ENCODE measurements at regions not wholly inside any gene's neighbourhood (a gene's known extent, or its start where the extent isn't known, plus 50 kb on each side); places are given as distances from the start of the nearest gene placed in this dataset.

DNA sequence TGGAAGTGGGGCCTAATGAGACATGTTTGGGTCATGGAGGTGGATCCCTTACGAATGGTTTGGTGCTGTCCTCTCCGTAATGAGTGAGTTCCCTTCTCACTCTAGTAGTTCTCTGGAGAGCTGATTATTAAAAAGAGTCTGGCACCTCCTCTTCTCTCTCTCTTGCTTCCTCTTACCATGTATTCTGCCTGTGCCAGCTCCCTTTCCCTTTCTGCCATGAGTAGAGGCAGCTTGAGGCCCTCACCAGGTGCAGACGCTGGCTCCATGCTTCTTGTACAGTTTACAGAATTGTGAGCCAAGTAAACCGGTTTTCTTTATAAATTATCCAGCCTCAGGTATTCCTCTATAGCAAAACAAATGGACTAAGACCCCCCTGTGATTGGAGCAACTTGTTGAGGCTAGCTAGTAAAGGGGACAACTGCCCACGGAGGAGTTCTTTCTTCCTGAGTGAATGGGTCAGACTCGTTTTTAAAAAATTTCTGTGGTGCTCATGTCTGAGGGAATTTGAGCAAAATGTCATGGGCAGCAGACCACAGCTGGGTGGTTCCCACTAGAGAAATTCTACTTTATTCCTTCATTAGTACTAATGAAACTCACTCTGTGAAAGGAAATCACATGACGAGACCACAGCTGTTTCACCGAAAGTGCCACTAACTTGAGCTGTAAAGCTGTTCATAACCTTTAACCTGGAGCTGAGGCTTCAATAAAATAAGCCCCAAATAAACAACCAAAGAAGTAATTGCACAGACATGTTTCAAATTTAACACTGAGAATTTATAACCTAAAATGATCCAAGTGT lies 210.0 kb downstream of the NFKBIZ start:
- H2AFZ ChIP-seq (ENCODE audit: low read length): no peak overlapping the region
- no peak overlapping the region for H3K4me3 ChIP-seq (replicated peaks in 1 of 3; ENCODE audit: insufficient read depth in 1 of 3, low read depth in 2 of 3, low read length in 3 of 3)
- intact Hi-C loops (cut with micrococcal nuclease; ENCODE audit: unreplicated experiment): no loop called here
- H3K4me2 ChIP-seq (ENCODE audit: low read depth, low read length): no peak overlapping the region
- H3K27ac ChIP-seq (ENCODE audit: extremely low read length, insufficient read depth, low read length): no peak overlapping the region
- ATAC-seq (no peak), FAIRE-seq (no peak), DNase-seq (ENCODE audit: low spot score) (no peak)
- POLR2A ChIA-PET: no interaction called here
- no peaks in the 10 kb centered on the region for H3K36me3 ChIP-seq (replicated peaks in 1 of 2; ENCODE audit: control insufficient read depth in 1 of 2, insufficient read depth in 2 of 2, low read length in 2 of 2)
- H3K27me3 ChIP-seq (ENCODE audit: control insufficient read depth in 1 of 2, insufficient read depth in 2 of 2, low read length in 2 of 2): 0 out of 5 replicates have a peak, but pooled peaks cover 0 to 5% of the 10 kb centered on the region in 2 experiments
- peaks cover 6% of the 10 kb centered on the region for H3K4me1 ChIP-seq (ENCODE audit: insufficient read depth, low read length)
- H3K9me3 ChIP-seq (ENCODE audit: low read length): no peaks in the 10 kb centered on the region
- no peaks in the 10 kb centered on the region for H3K79me2 ChIP-seq (ENCODE audit: insufficient read depth, low read length)
- no TSS peak for BruUV-seq (replicated peaks)
- TF ChIP-seq ZFP36L1 (CRISPR knock-in tag; IDR thresholded peaks at IDR 0.05) (no peak), ZNF101 (CRISPR knock-in tag; IDR thresholded peaks at IDR 0.05; ENCODE audit: borderline replicate concordance, low read depth) (no peak), POLR2AphosphoS5 (IDR thresholded peaks at IDR 0.05; ENCODE audit: low read depth, low read length) (no peak), ZNF816 (CRISPR knock-in tag; IDR thresholded peaks at IDR 0.05; ENCODE audit: borderline replicate concordance) (no peak), NR2F2 (IDR thresholded peaks at IDR 0.05; ENCODE audit: borderline replicate concordance, low read depth) (no peak), SNAI1 (CRISPR knock-in tag; IDR thresholded peaks at IDR 0.05; ENCODE audit: borderline replicate concordance) (no peak), HNRNPL (IDR thresholded peaks at IDR 0.05; ENCODE audit: low read depth, low read length) (no peak)
- TF ChIP-seq, protein P1, sequence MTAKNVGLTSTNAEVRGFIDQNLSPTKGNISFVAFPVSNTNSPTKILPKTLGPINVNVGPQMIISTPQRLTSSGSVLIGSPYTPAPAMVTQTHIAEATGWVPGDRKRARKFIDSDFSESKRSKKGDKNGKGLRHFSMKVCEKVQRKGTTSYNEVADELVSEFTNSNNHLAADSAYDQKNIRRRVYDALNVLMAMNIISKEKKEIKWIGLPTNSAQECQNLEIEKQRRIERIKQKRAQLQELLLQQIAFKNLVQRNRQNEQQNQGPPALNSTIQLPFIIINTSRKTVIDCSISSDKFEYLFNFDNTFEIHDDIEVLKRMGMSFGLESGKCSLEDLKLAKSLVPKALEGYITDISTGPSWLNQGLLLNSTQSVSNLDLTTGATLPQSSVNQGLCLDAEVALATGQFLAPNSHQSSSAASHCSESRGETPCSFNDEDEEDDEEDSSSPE (CRISPR knock-in tag; IDR thresholded peaks at IDR 0.05): no peak
- TF ChIP-seq, protein P2, sequence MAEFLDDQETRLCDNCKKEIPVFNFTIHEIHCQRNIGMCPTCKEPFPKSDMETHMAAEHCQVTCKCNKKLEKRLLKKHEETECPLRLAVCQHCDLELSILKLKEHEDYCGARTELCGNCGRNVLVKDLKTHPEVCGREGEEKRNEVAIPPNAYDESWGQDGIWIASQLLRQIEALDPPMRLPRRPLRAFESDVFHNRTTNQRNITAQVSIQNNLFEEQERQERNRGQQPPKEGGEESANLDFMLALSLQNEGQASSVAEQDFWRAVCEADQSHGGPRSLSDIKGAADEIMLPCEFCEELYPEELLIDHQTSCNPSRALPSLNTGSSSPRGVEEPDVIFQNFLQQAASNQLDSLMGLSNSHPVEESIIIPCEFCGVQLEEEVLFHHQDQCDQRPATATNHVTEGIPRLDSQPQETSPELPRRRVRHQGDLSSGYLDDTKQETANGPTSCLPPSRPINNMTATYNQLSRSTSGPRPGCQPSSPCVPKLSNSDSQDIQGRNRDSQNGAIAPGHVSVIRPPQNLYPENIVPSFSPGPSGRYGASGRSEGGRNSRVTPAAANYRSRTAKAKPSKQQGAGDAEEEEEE (CRISPR knock-in tag; IDR thresholded peaks at IDR 0.05; ENCODE audit: borderline replicate concordance): no peak
- H4K20me1 ChIP-seq (ENCODE audit: insufficient read depth, low read length): no peaks in the 10 kb centered on the region
- CTCF ChIA-PET (ENCODE audit: low intra/inter-chr PET ratio, low total read pairs): no interaction called here
- in situ Hi-C loops (cut with HindIII; ENCODE audit: extremely low pct_ligation_motif_present, low pct_unique_long_range_greater_than_20kb): no loop called here
- H3K9ac ChIP-seq (ENCODE audit: insufficient read depth, low read depth, low read length): no peak overlapping the region
- 26% methylated on average over 6 of the region's 8 CpGs for WGBS (ENCODE audit: low lambda C conversion rate)
